NCI-H187 treated with DMSO at 0.1 percent for 48 hours (cell line): ENCODE measurements at regions not wholly inside any gene's neighbourhood (a gene's known extent, or its start where the extent isn't known, plus 50 kb on each side); places are given as distances from the start of the nearest gene placed in this dataset.
"Not testable (repeated sequence)": the region's sequence is repeated elsewhere in the genome, so short reads cannot be mapped to it uniquely, and the experiment has no call there.

Experiments
- DNase-seq: peaks from one replicate; lab custom pipeline; 2025; lab: John Stamatoyannopoulos, UW

GRCh38 chr6:97687916-97688315 is 404.9 kb upstream of the MMS22L start:
- no peak for DNase-seq

- no peak for DNase-seq
Measured at GRCh38 chr6:97689078-97689754, 406.2 kb upstream of the MMS22L start.

GRCh38 chr6:97697456-97697855 is 414.4 kb upstream of the MMS22L start:
- no peak for DNase-seq

DNA sequence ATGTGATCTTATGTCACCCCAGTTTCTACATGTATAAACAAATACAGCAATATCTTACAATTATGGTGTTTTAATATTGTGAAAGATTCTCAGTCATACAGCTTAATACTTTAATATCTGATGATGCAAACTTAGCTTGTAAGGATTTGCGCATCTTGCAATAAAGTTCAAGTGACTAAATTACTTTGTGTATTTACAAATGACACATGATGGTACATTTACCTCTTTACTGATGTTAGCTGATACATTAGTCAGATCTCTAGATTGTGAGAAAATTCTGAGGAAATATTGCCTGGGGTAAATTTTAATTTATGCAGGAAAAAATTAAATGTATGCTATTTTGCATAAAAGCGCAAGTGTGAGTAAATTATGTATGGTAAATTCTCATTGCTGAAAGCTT is 418.8 kb upstream of the MMS22L start:
- no peak for DNase-seq

DNA sequence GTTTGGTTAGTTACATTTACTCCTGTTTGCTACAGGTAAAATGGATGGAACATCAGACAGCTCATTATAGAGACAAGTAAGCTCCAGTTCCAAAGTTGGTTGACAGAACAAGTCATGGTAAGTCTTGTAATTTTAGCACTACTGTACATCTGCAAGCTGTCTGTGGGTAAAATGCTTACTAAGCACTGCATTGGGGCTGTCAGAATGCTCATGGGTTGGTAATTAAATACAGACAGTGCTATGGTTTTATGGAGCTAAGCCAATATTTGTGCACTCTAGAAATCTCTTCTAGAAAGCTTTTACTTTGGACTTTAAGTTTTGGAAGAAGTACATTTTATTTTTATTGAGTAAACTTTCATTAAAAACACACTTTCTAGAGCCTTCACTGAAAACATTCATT is 419.2 kb upstream of the MMS22L start:
- no peak for DNase-seq

DNA sequence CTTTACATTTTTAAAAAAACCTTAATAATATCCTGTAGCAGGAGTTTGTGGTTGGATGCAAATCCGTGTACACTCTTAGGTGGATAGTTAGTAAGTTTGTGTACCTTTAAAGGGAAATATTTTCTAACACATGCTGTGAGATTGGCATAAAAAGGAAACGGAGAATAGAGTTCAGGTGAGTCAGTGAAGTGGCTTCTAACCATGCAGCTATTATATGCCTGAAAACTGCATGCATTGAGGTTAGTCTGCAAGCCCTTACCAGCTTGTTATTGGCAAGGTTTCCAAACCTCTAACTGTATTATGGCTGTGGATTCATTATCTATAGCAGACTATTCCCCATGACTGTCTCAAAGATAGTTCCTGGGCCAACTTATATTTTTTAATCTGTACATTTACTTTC is 420.6 kb upstream of the MMS22L start:
- DNase-seq: no peak

DNA sequence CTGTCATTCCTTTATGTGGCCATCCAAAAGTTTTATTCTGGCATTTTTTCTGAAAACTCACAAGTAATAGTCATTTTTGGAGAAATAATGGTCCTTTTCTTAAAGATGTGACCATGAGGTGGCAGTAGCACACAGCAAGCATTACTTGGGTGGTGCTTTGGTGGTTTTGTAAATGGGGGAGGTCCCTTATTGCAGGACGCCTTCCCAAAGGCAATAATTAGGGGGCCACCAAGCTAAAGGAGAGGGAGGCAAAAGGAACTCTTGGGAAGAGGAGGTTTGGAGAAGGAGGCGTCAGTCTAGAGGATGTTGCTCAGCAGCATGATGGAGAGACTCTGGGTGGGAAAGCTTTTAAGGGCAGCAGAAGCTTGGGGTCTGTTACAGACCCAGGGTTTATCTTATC is 422.6 kb upstream of the MMS22L start:
- no peak for DNase-seq

- no peak for DNase-seq
Measured at GRCh38 chr6:97712751-97713150, 429.7 kb upstream of the MMS22L start.

DNA sequence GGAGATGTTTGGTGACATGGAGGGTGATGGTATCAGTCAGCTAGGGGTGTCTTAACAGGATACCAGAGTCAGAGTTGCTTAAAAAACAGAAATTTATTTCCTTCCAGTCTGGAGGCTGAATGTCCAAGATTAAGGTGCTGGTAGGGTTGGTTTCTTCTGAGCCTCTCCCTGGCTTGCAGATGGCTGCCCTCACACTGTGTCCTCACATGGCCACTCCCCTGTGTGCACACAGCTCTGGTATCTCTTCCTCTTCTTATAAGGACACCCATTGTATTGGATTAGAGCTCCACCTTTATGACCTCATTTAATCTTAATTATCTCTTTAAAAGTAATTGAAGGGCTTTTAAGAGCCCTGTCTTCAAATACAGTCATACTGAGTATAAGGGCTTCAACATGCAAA is 431.8 kb upstream of the MMS22L start:
- DNase-seq: no peak

- no peak for DNase-seq
Measured at GRCh38 chr6:97717086-97717485, 434.1 kb upstream of the MMS22L start.

- no peak for DNase-seq
Measured at GRCh38 chr6:97726378-97726777, 443.4 kb upstream of the MMS22L start.

DNA sequence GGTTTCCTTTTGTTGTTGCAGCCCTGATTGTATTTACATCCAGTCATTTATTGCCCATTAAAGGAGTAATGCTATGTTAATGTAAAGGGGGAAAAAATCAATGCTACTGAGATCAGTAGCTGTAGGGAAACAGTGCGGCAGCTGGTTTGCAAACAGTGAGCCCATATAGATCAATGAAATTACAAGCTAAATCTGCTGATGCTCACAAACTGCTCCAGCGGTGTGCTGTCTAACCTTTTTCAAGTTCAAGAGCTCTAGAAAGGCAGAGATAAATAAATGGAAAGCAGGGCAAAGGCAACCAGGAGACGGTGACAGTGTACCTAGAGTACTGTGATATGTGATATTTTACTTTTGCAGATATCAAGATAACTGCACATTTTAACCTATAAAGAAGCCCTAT is 449.0 kb upstream of the MMS22L start:
- no peak for DNase-seq

GRCh38 chr6:97757575-97757974 is 474.6 kb upstream of the MMS22L start:
- no peak for DNase-seq

- no peak for DNase-seq
Measured at GRCh38 chr6:97765461-97765860, 482.4 kb upstream of the MMS22L start.

- DNase-seq: no peak
Measured at GRCh38 chr6:97771372-97771771, 488.4 kb upstream of the MMS22L start.

DNA sequence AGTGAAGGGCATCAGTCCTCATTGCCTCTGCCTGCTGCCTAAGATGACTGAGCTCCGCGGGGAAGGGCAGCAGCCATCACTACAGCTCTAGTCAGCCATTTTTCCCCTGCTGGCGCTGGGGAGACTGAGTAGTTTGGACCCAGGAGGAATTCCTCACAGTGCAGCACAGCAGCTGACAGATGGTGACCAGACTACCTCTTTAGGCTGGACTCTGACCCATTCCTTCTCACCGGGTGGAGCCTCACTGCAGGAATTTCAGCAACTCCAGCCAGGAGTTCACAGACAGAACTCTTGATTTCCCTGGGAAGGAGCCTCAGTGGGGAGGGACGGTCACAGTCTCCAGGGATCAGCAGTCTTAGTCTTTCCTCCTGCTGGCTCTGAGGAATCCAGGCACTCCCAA is 492.0 kb upstream of the MMS22L start:
- DNase-seq: no peak

DNA sequence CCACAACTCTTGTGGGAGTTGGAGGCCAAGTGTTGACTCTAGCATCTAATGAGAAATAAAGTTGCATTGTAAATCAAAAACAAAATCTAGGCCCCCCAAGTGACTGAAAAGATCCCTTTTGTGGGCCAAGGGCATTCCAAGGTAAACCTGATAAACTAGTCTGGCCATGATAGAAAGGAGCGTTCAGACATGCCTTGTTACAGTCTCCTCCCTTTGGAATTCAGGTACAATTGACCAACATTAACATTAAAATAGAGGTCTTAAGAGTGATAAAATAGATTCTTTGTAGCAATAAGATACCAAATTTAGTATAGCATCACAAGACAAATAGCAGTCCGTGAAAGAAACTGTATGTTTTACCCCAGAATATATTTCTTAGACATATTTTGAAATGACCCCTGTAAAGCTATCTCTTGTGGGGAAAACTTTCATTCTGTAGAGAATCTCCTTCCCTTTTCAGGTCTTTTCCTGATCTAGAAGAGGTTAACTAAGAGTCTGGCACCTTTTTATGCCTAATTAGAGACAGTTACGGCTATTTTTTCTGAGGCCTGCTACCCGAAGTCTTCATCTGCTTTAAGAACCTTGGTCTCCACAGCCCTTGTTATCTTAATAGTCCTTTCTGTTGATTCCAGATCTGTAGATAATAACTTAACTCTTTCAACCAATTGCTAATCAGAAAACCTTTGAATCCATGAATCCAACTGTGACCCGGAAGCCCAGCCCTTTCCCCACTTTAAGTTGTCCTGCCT is 495.4 kb upstream of the MMS22L start:
- DNase-seq: no peak

DNA sequence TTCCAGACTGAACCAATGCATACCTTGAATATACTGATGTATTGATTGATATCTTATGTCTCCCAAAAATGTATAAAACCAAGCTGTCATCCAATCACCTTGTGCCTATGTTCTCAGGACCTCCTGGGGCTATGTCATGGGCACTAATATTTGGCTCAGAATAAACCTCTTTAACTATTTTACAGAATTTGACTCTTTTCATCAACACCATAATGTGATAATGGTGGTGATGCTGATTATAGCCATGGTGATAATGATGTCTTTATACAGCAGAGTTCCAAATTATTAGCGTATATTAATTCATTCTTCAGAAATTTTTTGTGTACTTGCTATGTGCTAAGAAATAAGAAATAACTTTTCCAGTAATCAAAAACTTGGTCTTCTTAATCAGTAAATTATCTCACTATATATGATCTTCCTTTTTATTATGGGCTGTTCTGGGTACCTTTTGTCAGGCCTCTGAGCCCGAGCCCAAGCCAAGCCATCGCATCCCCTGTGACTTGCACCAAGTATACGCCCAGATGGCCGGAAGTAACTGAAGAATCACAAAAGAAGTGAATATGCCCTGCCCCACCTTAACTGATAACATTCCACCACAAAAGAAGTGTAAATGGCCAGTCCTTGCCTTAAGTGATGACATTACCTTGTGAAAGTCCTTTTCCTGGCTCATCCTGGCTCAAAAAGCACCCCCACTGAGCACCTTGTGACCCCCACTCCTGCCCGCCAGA is 496.2 kb upstream of the MMS22L start:
- not testable (repeated sequence) for DNase-seq

GRCh38 chr6:97790926-97791590 is 508.0 kb upstream of the MMS22L start:
- DNase-seq: no peak

GRCh38 chr6:97805596-97805995 is 522.6 kb upstream of the MMS22L start:
- no peak for DNase-seq

GRCh38 chr6:97812940-97813339 is 529.9 kb upstream of the MMS22L start:
- DNase-seq: no peak

- no peak for DNase-seq
Measured at GRCh38 chr6:97813889-97814567, 531.0 kb upstream of the MMS22L start.
